ENCODE measurements at regions not wholly inside any gene's neighbourhood (a gene's known extent, or its start where the extent isn't known, plus 50 kb on each side); places are given as distances from the start of the nearest gene placed in this dataset.

DNA sequence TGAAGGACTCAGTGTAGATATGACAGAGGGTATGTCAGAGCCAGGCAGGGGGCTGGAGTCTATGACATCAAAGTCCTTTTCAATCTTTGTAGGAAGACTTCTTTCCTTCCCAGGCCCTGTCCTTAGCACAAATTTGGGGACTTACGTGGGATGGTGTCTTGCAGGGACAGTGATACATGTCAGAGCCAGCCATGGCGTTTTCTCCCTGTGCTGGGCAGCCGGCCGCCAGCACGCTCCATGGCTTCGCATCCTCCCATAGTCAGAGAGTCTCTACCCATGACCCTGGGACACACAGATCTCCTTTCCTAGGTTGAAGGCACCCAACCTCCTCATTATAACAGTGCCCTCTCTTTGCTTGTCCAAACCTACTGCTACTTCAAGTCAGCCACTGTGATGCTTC is 156.9 kb upstream of the MYCN start:
- Mint-ChIP-seq H3K27ac (no peak overlapping the region), H3K4me3 (no peak overlapping the region), H3K36me3 (ENCODE audit: low read depth) (no peaks in the 10 kb centered on the region), H3K4me1 (peaks cover 80% of the 10 kb centered on the region), H3K27me3 (ENCODE audit: low read depth, poor library complexity) (peaks cover 13% of the 10 kb centered on the region), H3K9me3 (no peaks in the 10 kb centered on the region)
- DNase-seq: no peak
- TF ChIP-seq, protein P1, sequence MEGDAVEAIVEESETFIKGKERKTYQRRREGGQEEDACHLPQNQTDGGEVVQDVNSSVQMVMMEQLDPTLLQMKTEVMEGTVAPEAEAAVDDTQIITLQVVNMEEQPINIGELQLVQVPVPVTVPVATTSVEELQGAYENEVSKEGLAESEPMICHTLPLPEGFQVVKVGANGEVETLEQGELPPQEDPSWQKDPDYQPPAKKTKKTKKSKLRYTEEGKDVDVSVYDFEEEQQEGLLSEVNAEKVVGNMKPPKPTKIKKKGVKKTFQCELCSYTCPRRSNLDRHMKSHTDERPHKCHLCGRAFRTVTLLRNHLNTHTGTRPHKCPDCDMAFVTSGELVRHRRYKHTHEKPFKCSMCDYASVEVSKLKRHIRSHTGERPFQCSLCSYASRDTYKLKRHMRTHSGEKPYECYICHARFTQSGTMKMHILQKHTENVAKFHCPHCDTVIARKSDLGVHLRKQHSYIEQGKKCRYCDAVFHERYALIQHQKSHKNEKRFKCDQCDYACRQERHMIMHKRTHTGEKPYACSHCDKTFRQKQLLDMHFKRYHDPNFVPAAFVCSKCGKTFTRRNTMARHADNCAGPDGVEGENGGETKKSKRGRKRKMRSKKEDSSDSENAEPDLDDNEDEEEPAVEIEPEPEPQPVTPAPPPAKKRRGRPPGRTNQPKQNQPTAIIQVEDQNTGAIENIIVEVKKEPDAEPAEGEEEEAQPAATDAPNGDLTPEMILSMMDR (IDR thresholded peaks at IDR 0.05): no peak

DNA sequence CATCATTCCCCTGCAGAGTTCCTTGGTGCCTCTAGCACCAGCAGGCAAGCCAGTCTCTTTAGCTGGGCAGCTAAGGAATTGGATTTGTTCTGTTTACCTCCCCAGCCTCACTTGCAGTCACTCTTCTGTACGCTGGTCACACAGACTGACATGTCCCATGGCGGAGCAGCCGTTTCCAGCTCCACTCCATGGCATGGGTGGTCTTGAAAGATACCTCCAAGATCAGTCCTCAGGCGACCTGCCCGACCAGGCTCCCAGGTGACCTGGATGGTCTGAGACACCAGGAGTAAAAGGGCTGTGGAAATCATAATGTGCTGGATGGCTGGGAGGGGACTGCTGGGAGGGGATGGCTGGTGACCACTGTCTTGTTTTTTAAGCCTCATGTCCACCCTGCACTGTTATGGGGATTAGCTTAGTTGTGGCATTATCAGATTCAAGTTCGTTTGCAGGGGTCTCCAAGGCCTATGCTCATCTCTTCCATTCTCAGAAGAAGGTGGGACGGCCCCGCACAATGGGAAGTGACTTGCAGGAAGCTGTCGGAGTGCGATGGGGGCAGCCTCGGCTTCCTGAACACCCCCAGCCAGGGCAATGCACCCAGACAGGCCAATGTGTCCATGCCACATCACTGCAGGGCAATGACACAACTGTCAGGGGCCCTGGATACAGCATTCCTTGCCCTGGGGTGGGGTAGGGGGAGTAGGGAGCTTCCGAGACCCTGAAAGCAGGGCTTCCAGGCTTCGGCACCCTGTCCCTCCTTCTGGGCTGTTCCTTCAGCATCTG is 156.1 kb upstream of the MYCN start:
- H3K9me3 Mint-ChIP-seq: no peaks in the 10 kb centered on the region
- no peaks in the 10 kb centered on the region for H3K36me3 Mint-ChIP-seq (ENCODE audit: low read depth)
- TF ChIP-seq, protein P1 (IDR thresholded peaks at IDR 0.05): no peak
- no peak overlapping the region for H3K4me3 Mint-ChIP-seq
- H3K4me1 Mint-ChIP-seq: peaks cover 88% of the 10 kb centered on the region
- H3K27ac Mint-ChIP-seq: no peak overlapping the region
- H3K27me3 Mint-ChIP-seq (ENCODE audit: low read depth, poor library complexity): peaks cover 12% of the 10 kb centered on the region
- no peak for DNase-seq

DNA sequence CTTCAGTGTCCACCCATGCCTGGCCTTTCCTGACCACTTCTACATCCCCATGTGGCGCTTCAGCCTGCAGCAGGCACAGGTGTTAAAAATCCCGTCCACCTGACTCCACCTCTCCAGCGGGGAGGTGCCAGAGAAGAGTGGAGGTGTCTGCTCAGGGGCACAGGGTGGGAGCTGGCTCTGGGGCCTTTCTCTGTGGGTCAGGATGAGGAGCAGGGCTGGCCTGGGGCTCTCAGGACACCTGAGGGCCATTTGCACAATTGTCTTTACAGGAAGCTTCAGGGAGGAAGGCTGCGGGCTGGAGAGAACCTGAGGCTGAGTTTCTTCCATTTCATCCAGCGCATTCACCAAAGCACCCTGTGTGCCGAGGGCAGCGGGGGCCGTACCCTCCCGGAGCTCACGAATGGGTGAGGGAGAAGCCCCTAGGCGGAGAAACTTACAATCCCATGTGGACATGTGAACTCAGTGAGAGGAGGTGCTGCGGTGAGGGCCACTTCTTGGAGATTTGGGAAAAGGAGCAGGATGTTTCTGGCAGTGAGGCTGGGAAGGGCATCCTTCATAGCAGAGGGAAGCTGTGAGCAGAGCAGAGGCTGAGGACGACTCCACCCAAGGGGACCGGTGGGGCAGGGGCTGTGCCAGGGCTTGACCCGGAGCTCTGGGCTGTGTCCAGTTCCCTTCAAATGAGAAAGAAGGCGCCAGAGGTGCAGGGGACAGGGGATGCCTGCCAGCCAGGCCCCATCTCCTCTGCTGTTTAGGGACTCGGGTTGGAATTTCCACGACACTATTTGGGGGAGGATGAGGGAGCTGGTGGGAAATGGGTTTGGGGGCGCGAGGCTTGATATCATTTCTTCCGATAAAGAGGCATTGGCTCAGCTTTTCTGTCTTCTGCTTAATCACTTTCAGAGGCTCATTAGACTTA is 155.2 kb upstream of the MYCN start:
- Mint-ChIP-seq H3K4me3 (peak overlapping the region; percentile 33), H3K36me3 (ENCODE audit: low read depth) (no peaks in the 10 kb centered on the region), H3K27me3 (ENCODE audit: low read depth, poor library complexity) (peaks cover 10% of the 10 kb centered on the region), H3K9me3 (no peaks in the 10 kb centered on the region), H3K4me1 (peaks cover 90% of the 10 kb centered on the region), H3K27ac (peak overlapping the region; percentile 70)
- TF ChIP-seq, protein P1 (IDR thresholded peaks at IDR 0.05): no peak
- DNase-seq: no peak

DNA sequence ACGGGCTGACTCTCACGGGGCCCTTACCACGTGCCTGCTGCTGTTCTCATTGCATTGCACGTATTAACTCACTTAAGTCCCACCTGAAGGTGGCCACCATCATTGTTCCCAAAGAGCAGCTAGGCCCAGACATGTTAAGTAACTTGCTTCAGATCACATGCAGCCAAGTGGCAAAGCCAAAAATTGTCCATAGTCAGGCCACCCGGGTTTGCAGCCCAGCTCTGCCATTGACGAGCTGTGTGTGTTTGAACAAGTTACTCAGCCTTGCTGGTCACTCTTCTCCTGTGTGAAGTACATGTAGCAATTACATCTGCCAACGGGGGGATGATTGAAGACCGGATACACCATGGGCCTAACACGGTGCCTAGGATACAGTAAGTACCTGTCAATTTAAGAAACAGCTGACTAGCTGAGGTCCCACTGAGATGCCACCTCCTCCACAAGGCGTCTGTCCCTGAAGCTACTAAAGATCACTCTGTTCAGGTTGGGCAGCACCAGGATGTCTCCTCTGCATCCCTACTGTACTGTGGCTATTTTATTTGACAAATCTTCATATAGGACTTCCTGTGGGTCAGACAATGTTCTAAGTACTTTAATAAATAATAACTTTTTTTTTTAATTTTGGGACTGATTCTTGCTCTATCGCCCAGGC is 154.2 kb upstream of the MYCN start:
- Mint-ChIP-seq H3K9me3 (no peaks in the 10 kb centered on the region), H3K36me3 (ENCODE audit: low read depth) (no peaks in the 10 kb centered on the region), H3K27ac (no peak overlapping the region), H3K27me3 (ENCODE audit: low read depth, poor library complexity) (peaks cover 13% of the 10 kb centered on the region), H3K4me1 (peaks cover 86% of the 10 kb centered on the region), H3K4me3 (no peak overlapping the region)
- TF ChIP-seq, protein P1 (IDR thresholded peaks at IDR 0.05): no peak
- no peak for DNase-seq

DNA sequence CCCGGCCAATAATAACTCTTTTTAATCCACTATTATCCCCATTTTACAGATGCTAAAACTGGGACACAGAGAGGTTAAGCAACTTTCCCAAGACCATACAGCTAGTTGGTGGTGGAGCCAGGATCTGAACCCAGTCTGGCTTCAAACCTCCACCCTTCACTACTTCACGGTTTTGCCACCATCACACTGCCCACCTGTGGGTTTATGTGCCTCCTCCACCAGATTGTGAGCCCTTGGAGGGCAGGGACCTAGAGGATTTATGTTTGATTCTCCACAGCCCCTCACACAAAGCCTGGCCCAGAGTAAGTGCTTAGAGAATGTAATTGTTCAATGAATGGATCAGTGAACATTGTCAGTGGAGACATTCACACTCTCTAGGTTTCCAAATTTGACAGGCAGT is 153.4 kb upstream of the MYCN start:
- H3K4me1 Mint-ChIP-seq: peaks cover 79% of the 10 kb centered on the region
- peaks cover 12% of the 10 kb centered on the region for H3K27me3 Mint-ChIP-seq (ENCODE audit: low read depth, poor library complexity)
- no peaks in the 10 kb centered on the region for H3K36me3 Mint-ChIP-seq (ENCODE audit: low read depth)
- DNase-seq: no peak
- no peak overlapping the region for H3K4me3 Mint-ChIP-seq
- no peak overlapping the region for H3K27ac Mint-ChIP-seq
- H3K9me3 Mint-ChIP-seq: no peaks in the 10 kb centered on the region
- TF ChIP-seq, protein P1 (IDR thresholded peaks at IDR 0.05): no peak
